T47D (cell line): ENCODE measurements at regions not wholly inside any gene's neighbourhood (a gene's known extent, or its start where the extent isn't known, plus 50 kb on each side); places are given as distances from the start of the nearest gene placed in this dataset.

Experiments used
- DNase-seq, 2 experiments: peaks; one replicate each; pipeline versions ENCODE4 v3.0.0 to v3.0.0-alpha.2; 2011 to 2012; ENCODE audit warnings: low read depth in 1 of 2, low spot score in 1 of 2
- JUND ChIP-seq: IDR thresholded peaks from 2 replicates; pipeline ENCODE4 v1.6.1; 2012; ENCODE audit warnings: low read depth
- in situ Hi-C: cut with HindIII; loops from 2 replicates; pipeline ENCODE4 v1.10.0; 2016; ENCODE audit warnings: low sequenced_read_pairs, low pct_unique_long_range_greater_than_20kb

GRCh38 chr3:156620901-156621300, 53.5 kb upstream of the TIPARP start:
- in situ Hi-C loops, result no loop called here
- DNase-seq, result no peak
- TF ChIP-seq JUND, result no peak

GRCh38 chr3:156620260-156620659, 54.1 kb upstream of the TIPARP start:
- in situ Hi-C loops, result no loop called here
- DNase-seq, result peak in 1 of 2 experiments; percentile 58
- TF ChIP-seq JUND, result no peak

GRCh38 chr3:156619376-156619775, 55.0 kb upstream of the TIPARP start:
- DNase-seq, result no peak
- TF ChIP-seq JUND, result no peak
- in situ Hi-C loops, result no loop called here

GRCh38 chr3:156617781-156618180, 56.6 kb upstream of the TIPARP start:
- no peak for TF ChIP-seq JUND
- in situ Hi-C loops, result no loop called here
- DNase-seq, result no peak

GRCh38 chr3:156617145-156617544, 57.2 kb upstream of the TIPARP start:
- DNase-seq, result no peak
- in situ Hi-C loops, result no loop called here
- no peak for TF ChIP-seq JUND

- TF ChIP-seq JUND, result no peak
- in situ Hi-C loops, result no loop called here
- no peak for DNase-seq
These were observed 58.7 kb upstream of the TIPARP start for GRCh38 chr3:156615592-156616173.

- in situ Hi-C loops, result no loop called here
- TF ChIP-seq JUND, result no peak
- no peak for DNase-seq
These were observed 59.5 kb upstream of the TIPARP start for GRCh38 chr3:156614642-156615511.

GRCh38 chr3:156612903-156613302, 58.0 kb upstream of the SSR3 start:
- no peak for TF ChIP-seq JUND
- in situ Hi-C loops, result no loop called here
- DNase-seq, result no peak

GRCh38 chr3:156611870-156612494, 57.1 kb upstream of the SSR3 start:
- no peak for TF ChIP-seq JUND
- in situ Hi-C loops, result no loop called here
- no peak for DNase-seq

- no peak for TF ChIP-seq JUND
- DNase-seq, result no peak
- in situ Hi-C loops, result no loop called here
These were observed 55.2 kb upstream of the SSR3 start for GRCh38 chr3:156610154-156610553.

GRCh38 chr3:156609546-156609945, 54.6 kb upstream of the SSR3 start:
- TF ChIP-seq JUND, result no peak
- DNase-seq, result no peak
- in situ Hi-C loops, result no loop called here

- no peak for TF ChIP-seq JUND
- DNase-seq, result no peak
- in situ Hi-C loops, result no loop called here
These were observed 53.9 kb upstream of the SSR3 start for GRCh38 chr3:156608601-156609514.

GRCh38 chr3:156606729-156607128, 51.8 kb upstream of the SSR3 start:
- no peak for DNase-seq
- TF ChIP-seq JUND, result no peak
- in situ Hi-C loops, result no loop called here
